K562 (cell line): ENCODE measurements at regions not wholly inside any gene's neighbourhood (a gene's known extent, or its start where the extent isn't known, plus 50 kb on each side); places are given as distances from the start of the nearest gene placed in this dataset.
"Not testable (repeated sequence)": the region's sequence is repeated elsewhere in the genome, so short reads cannot be mapped to it uniquely, and the experiment has no call there.

Experiments
- ATAC-seq: fragments of 200-7000 bp; cut with Tn5 transposase; 3 replicates; pipeline ENCODE4 v1.9.1; 2020; ENCODE audit warnings: moderate library complexity
- BruUV-seq: library from RNA; stranded (reverse); fragments of 400-500 nt; replicated peaks from 2 replicates; lab custom pipeline; 2021; lab: Mats Ljungman, UMichigan
- CTCF ChIA-PET: fragments of 300-600 bp; formaldehyde crosslinking; extraction: SDS; loops from one replicate; lab custom pipeline; 2021; ENCODE audit warnings: low intra/inter-chr PET ratio; lab: Yijun Ruan, JAX
- POLR2A ChIA-PET: fragments of 300-600, 350-650 bp; sonication (Branson Sonifier 250); formaldehyde crosslinking; extraction: SDS; loops from one replicate; lab custom pipeline; 2021; ENCODE audit warnings: antibody characterized with exemption, inconsistent platforms; lab: Yijun Ruan, JAX
- DNase-seq, 4 experiments: peaks; one replicate each; pipeline versions ENCODE4 v3.0.0 to v3.0.0-alpha.2; 2011 to 2018; ENCODE audit warnings: low spot score in 3 of 4, mixed read lengths in 3 of 4; ENCODE audit errors: extremely low read depth in 1 of 4
- FAIRE-seq: peaks from 2 replicates; lab custom pipeline; 2011; peaks lifted over from hg19 to GRCh38; lab: Jason Lieb, UNC
- H2AFZ ChIP-seq: 2 replicates; pipeline ENCODE4 v1.6.0; 2011; ENCODE audit warnings: low read depth, low read length, control low read depth, inconsistent platforms
- H3K27ac ChIP-seq: fragments of 200-600 bp; 3 replicates; pipeline ENCODE4 v1.8.0; 2011; ENCODE audit warnings: low read depth, mild to moderate bottlenecking, control low read depth, inconsistent platforms, low read length, moderate library complexity, mixed read lengths; ENCODE audit errors: extremely low read depth
- H3K27me3 ChIP-seq, 2 experiments: fragments of 300-600 bp in 1 of 2; 2 replicates in 1 of 2; 3 replicates in 1 of 2; pipeline versions ENCODE4 v1.6.0 to v1.8.0; 2011; ENCODE audit warnings: inconsistent platforms in 2 of 2, low read length in 2 of 2, mild to moderate bottlenecking in 1 of 2, mixed read lengths in 1 of 2, moderate library complexity in 1 of 2; ENCODE audit not compliant: control insufficient read depth in 2 of 2, insufficient read depth in 2 of 2
- H3K36me3 ChIP-seq: fragments of 300-600 bp; 3 replicates; pipeline ENCODE4 v1.8.0; 2011; ENCODE audit warnings: mild to moderate bottlenecking, low read length, inconsistent platforms; ENCODE audit not compliant: control insufficient read depth, insufficient read depth
- H3K4me1 ChIP-seq, 2 experiments: fragments of 200-600 bp in 1 of 2; replicated peaks in 1 of 2; 2 replicates in 1 of 2; 3 replicates in 1 of 2; pipeline versions ENCODE4 v1.5.1 to v1.8.0; 2011; ENCODE audit warnings: inconsistent platforms in 2 of 2, low read length in 2 of 2, mild to moderate bottlenecking in 1 of 2, mixed read lengths in 1 of 2, moderate library complexity in 1 of 2; ENCODE audit not compliant: control insufficient read depth in 2 of 2, insufficient read depth in 2 of 2
- H3K4me2 ChIP-seq: 2 replicates; pipeline ENCODE4 v1.6.1; 2011; ENCODE audit warnings: low read length, control low read depth, inconsistent platforms, mixed read lengths; ENCODE audit not compliant: insufficient read depth
- H3K4me3 ChIP-seq: fragments of 200-600 bp; sonication (generic), shearing (Covaris generic); 2 replicates; pipeline ENCODE4 v1.5.1; 2016; ENCODE audit warnings: control low read depth, inconsistent platforms
- H3K79me2 ChIP-seq: fragments of 200-600 bp; 3 replicates; pipeline ENCODE4 v1.8.0; 2011; ENCODE audit warnings: low read length, inconsistent platforms; ENCODE audit not compliant: control insufficient read depth, insufficient read depth
- H3K9ac ChIP-seq, 2 experiments: 2 replicates each; pipeline versions ENCODE4 v1.6.0 to v1.6.1; 2011; ENCODE audit warnings: low read depth in 2 of 2, low read length in 2 of 2, control low read depth in 1 of 2, inconsistent platforms in 1 of 2, mild to moderate bottlenecking in 1 of 2, mixed read lengths in 1 of 2; ENCODE audit not compliant: insufficient read depth in 1 of 2
- H3K9me1 ChIP-seq: one replicate; pipeline ENCODE4 v1.6.0; 2011; ENCODE audit warnings: inconsistent platforms, mild to moderate bottlenecking, low read length, moderate library complexity; ENCODE audit not compliant: control insufficient read depth, insufficient read depth
- H3K9me3 ChIP-seq: replicated peaks from 2 replicates; pipeline ENCODE4 v1.5.1; 2011; ENCODE audit warnings: low read depth, low read length, inconsistent platforms; ENCODE audit not compliant: control insufficient read depth, insufficient read depth
- H4K20me1 ChIP-seq: replicated peaks from 2 replicates; pipeline ENCODE4 v1.6.1; 2011; ENCODE audit warnings: low read length, inconsistent platforms, mixed read lengths; ENCODE audit not compliant: control insufficient read depth, insufficient read depth
- SMAD4 ChIP-seq: fragments of 250-450 bp; sonication (Bioruptor Pico); conservative IDR thresholded peaks from 2 replicates; pipeline ENCODE4 v1.8.0; 2021; ENCODE audit warnings: inconsistent platforms, mild to moderate bottlenecking, moderate library complexity
- THRB ChIP-seq: fragments of 450-650 bp; formaldehyde crosslinking; conservative IDR thresholded peaks from 2 replicates; pipeline ENCODE4 v1.4.0; 2022; ENCODE audit warnings: mild to moderate bottlenecking, missing genetic modification characterization
- ZNF146 ChIP-seq: IDR thresholded peaks from one replicate; pipeline ENCODE4 v1.6.1; 2018; ENCODE audit warnings: missing compliant biosample characterization; ENCODE audit not compliant: unreplicated experiment
- WGBS: fragments of 100-300 bp; shearing (Covaris generic); methylation state at CpG from one replicate; pipeline ENCODE4 v1.1.6; 2016; ENCODE audit warnings: low coverage, mixed read lengths; ENCODE audit not compliant: insufficient coverage; ENCODE audit errors: missing lambda C conversion rate; 5-methylcytosine and 5-hydroxymethylcytosine counted together
- in situ Hi-C: fragments of 300-500 bp; cut with MboI; formaldehyde crosslinking; loops from 4 replicates; pipeline ENCODE4 v1.15.0; 2018; ENCODE audit warnings: inconsistent platforms, mixed read lengths
- intact Hi-C: fragments of 100-400 bp; cut with micrococcal nuclease; formaldehyde crosslinking; loops from 2 replicates; pipeline ENCODE4 v1.14.2; 2022

GRCh38 chr10:21105331-21105730 lies 208.2 kb upstream of the NEBL start:
- in situ Hi-C loops, intact Hi-C loops, H3K9me1 ChIP-seq, H3K9me3 ChIP-seq, H3K4me3 ChIP-seq, H3K9ac ChIP-seq, BruUV-seq, ATAC-seq, H3K79me2 ChIP-seq, H3K27me3 ChIP-seq, CTCF ChIA-PET, H4K20me1 ChIP-seq, DNase-seq, H2AFZ ChIP-seq, H3K36me3 ChIP-seq, FAIRE-seq, H3K4me2 ChIP-seq, H3K4me1 ChIP-seq, H3K27ac ChIP-seq, POLR2A ChIA-PET: not testable (repeated sequence)
- WGBS = 57% methylated on average over 3 of the region's 3 CpGs
- peak; percentile 96 for TF ChIP-seq ZNF146 (CRISPR knock-in tag)

- Histone ChIP-seq H3K79me2 (no peaks in the 10 kb centered on the region), H3K27ac (no peak overlapping the region), H3K27me3 (no peaks in the 10 kb centered on the region), H3K9me1 (no peaks in the 10 kb centered on the region), H4K20me1 (no peaks in the 10 kb centered on the region), H2AFZ (0 out of 2 replicates have a peak overlapping the region, but pooled peaks have one; percentile 5), H3K36me3 (no peaks in the 10 kb centered on the region), H3K4me2 (no peak overlapping the region), H3K9me3 (no peaks in the 10 kb centered on the region), H3K4me1 (peaks cover 0 to 20% of the 10 kb centered on the region in 2 experiments; a peak in 3 of 5 replicates), H3K9ac (no peak overlapping the region), H3K4me3 (no peak overlapping the region)
- 22% methylated on average over 7 of the region's 7 CpGs for WGBS
- no peak for ATAC-seq
- BruUV-seq = no TSS peak
- ChIA-PET CTCF (no interaction called here), POLR2A (interaction anchor here (0.6 to 0.9 kb wide), 3 partner anchors 19 to 183 kb away, joined by 3 to 4 read pairs (median 3); no protein-coding TSS in a partner anchor)
- no peak for FAIRE-seq
- intact Hi-C loops (no loop called here), in situ Hi-C loops (no loop called here)
- no peak for DNase-seq
- TF ChIP-seq THRB (CRISPR knock-in tag) (no peak), SMAD4 (peak; percentile 55; the same call in 1 of the 2 replicates)
These were observed 203.9 kb upstream of the NEBL start for GRCh38 chr10:21100871-21101514.
